Neural cell (in vitro differentiated cells): ENCODE measurements at regions not wholly inside any gene's neighbourhood (a gene's known extent, or its start where the extent isn't known, plus 50 kb on each side); places are given as distances from the start of the nearest gene placed in this dataset.

ENCODE experiments used
- H2AFZ ChIP-seq: fragments of 200-600, 300-800 bp; sonication (generic), shearing (Covaris generic); 2 replicates; pipeline ENCODE4 v1.6.0; 2014; ENCODE audit warnings: low read depth, mild to moderate bottlenecking, antibody characterized with exemption, low read length, moderate library complexity
- H3F3A ChIP-seq: fragments of 200-600 bp; shearing (Covaris generic); 2 replicates; pipeline ENCODE4 v1.6.1; 2016; ENCODE audit warnings: mild to moderate bottlenecking, moderate library complexity, mixed read lengths, antibody characterized with exemption, low read length; ENCODE audit not compliant: insufficient read depth, poor library complexity, severe bottlenecking
- H3K27ac ChIP-seq: fragments of 200-600, 300-800 bp; sonication (generic), shearing (Covaris generic); 2 replicates; pipeline ENCODE4 v1.5.1; 2014; ENCODE audit warnings: mild to moderate bottlenecking, low read length, moderate library complexity
- H3K27me3 ChIP-seq: fragments of 300-800, 200-600 bp; sonication (generic), shearing (Covaris generic); 2 replicates; pipeline ENCODE4 v1.6.0; 2014; ENCODE audit warnings: mild to moderate bottlenecking, low read depth, low read length, moderate library complexity; ENCODE audit not compliant: insufficient read depth
- H3K36me3 ChIP-seq: fragments of 300-800, 200-600 bp; sonication (generic), shearing (Covaris generic); 2 replicates; pipeline ENCODE4 v1.5.1; 2014; ENCODE audit warnings: mild to moderate bottlenecking, antibody characterized with exemption, low read length, moderate library complexity; ENCODE audit not compliant: insufficient read depth
- H3K4me2 ChIP-seq: fragments of 300-800, 200-600 bp; sonication (generic), shearing (Covaris generic); 2 replicates; pipeline ENCODE4 v1.6.0; 2014; ENCODE audit warnings: mild to moderate bottlenecking, low read length
- H3K4me3 ChIP-seq: fragments of 300-800, 200-600 bp; sonication (generic), shearing (Covaris generic); 2 replicates; pipeline ENCODE4 v1.5.1; 2014; ENCODE audit warnings: mild to moderate bottlenecking, low read length, moderate library complexity
- H3K79me2 ChIP-seq: fragments of 200-600 bp; shearing (Covaris generic); replicated peaks from 2 replicates; pipeline ENCODE4 v1.6.0; 2014; ENCODE audit warnings: mild to moderate bottlenecking, low read length, moderate library complexity; ENCODE audit not compliant: insufficient read depth
- H3K9ac ChIP-seq: fragments of 300-800, 200-600 bp; sonication (generic), shearing (Covaris generic); 2 replicates; pipeline ENCODE4 v1.6.1; 2016; ENCODE audit warnings: mild to moderate bottlenecking, low read length, mixed read lengths
- H3K9me2 ChIP-seq: fragments of 200-600 bp; shearing (Covaris generic); 2 replicates; pipeline ENCODE4 v1.6.1; 2016; ENCODE audit warnings: mild to moderate bottlenecking, low read length, mixed read lengths; ENCODE audit not compliant: insufficient read depth
- H3K9me3 ChIP-seq: fragments of 200-600, 300-800 bp; sonication (generic), shearing (Covaris generic); 2 replicates; pipeline ENCODE4 v1.6.1; 2016; ENCODE audit warnings: mild to moderate bottlenecking, mixed run types, low read length, moderate library complexity, mixed read lengths
- H4K20me1 ChIP-seq: fragments of 200-600 bp; shearing (Covaris generic); 2 replicates; pipeline ENCODE4 v1.6.1; 2016; ENCODE audit warnings: mild to moderate bottlenecking, mixed run types; ENCODE audit not compliant: insufficient read depth
- CTCF ChIP-seq: fragments of 450-650 bp; IDR thresholded peaks from 2 replicates; pipeline ENCODE4 v1.5.1; 2014; ENCODE audit warnings: antibody characterized with exemption, mild to moderate bottlenecking, moderate library complexity; ENCODE audit not compliant: poor library complexity, severe bottlenecking
- EP300 ChIP-seq: fragments of 450-650 bp; conservative IDR thresholded peaks from 2 replicates; pipeline ENCODE4 v1.6.1; 2014; ENCODE audit warnings: antibody characterized with exemption, mild to moderate bottlenecking, moderate library complexity; ENCODE audit not compliant: poor library complexity, severe bottlenecking
- EZH2 ChIP-seq: fragments of 200-600, 300-800 bp; shearing (Covaris generic), sonication (generic); IDR thresholded peaks from 2 replicates; pipeline ENCODE4 v1.6.1; 2014; ENCODE audit warnings: antibody characterized with exemption, low read length, borderline replicate concordance, mild to moderate bottlenecking; ENCODE audit not compliant: insufficient read depth, poor library complexity, severe bottlenecking
- MXI1 ChIP-seq: fragments of 450-650 bp; conservative IDR thresholded peaks from 2 replicates; pipeline ENCODE4 v1.6.1; 2014; ENCODE audit warnings: antibody characterized with exemption, mild to moderate bottlenecking; ENCODE audit not compliant: poor library complexity, severe bottlenecking
- POLR2AphosphoS5 ChIP-seq: IDR thresholded peaks from 2 replicates; pipeline ENCODE4 v1.6.1; 2012
- RAD21 ChIP-seq: fragments of 450-650 bp; conservative IDR thresholded peaks from 2 replicates; pipeline ENCODE4 v1.6.1; 2014; ENCODE audit warnings: antibody characterized with exemption, mild to moderate bottlenecking, moderate library complexity
- REST ChIP-seq: IDR thresholded peaks from 2 replicates; pipeline ENCODE4 v1.6.1; 2012; ENCODE audit warnings: borderline replicate concordance
- SMC3 ChIP-seq: fragments of 450-650 bp; conservative IDR thresholded peaks from 2 replicates; pipeline ENCODE4 v1.6.1; 2014; ENCODE audit warnings: antibody characterized with exemption, mild to moderate bottlenecking, moderate library complexity; ENCODE audit not compliant: poor library complexity
- TAF1 ChIP-seq: IDR thresholded peaks from 2 replicates; pipeline ENCODE4 v1.6.1; 2012; ENCODE audit warnings: low read depth

GRCh38 chr2:21617885-21618434 lies 494.2 kb downstream of the TDRD15 start:
- TF ChIP-seq CTCF (no peak), EP300 (no peak), SMC3 (no peak), TAF1 (no peak), RAD21 (no peak), POLR2AphosphoS5 (no peak), EZH2 (no peak), REST (no peak), MXI1 (no peak)

GRCh38 chr2:21620771-21621170 lies 497.0 kb downstream of the TDRD15 start:
- Histone ChIP-seq H4K20me1 (no peaks in the 10 kb centered on the region), H3K9ac (no peak overlapping the region), H3F3A (no peaks in the 10 kb centered on the region), H3K79me2 (no peaks in the 10 kb centered on the region), H3K9me2 (no peaks in the 10 kb centered on the region), H3K36me3 (no peaks in the 10 kb centered on the region), H3K27ac (no peak overlapping the region), H3K9me3 (no peaks in the 10 kb centered on the region), H3K27me3 (no peaks in the 10 kb centered on the region), H3K4me2 (no peak overlapping the region), H3K4me3 (no peak overlapping the region), H2AFZ (no peak overlapping the region)
- TF ChIP-seq EZH2 (no peak), RAD21 (no peak), POLR2AphosphoS5 (no peak), TAF1 (no peak)

More at GRCh38 chr2:21617885-21618434, 494.2 kb downstream of the TDRD15 start:
- Histone ChIP-seq H3K9ac (no peak overlapping the region), H3K4me3 (no peak overlapping the region), H3K36me3 (no peaks in the 10 kb centered on the region), H3F3A (no peaks in the 10 kb centered on the region), H2AFZ (no peak overlapping the region), H3K79me2 (no peaks in the 10 kb centered on the region), H3K27me3 (no peaks in the 10 kb centered on the region), H3K27ac (no peak overlapping the region), H3K9me2 (no peaks in the 10 kb centered on the region), H4K20me1 (no peaks in the 10 kb centered on the region), H3K4me2 (no peak overlapping the region), H3K9me3 (no peaks in the 10 kb centered on the region)
